ENCODE measurements at regions not wholly inside any gene's neighbourhood (a gene's known extent, or its start where the extent isn't known, plus 50 kb on each side); places are given as distances from the start of the nearest gene placed in this dataset.

GRCh38 chr13:31444266-31444856 lies 244.6 kb downstream of the B3GLCT start:
- Mint-ChIP-seq H3K27me3 (peaks cover 6 to 11% of the 10 kb centered on the region in 2 donors), H3K27ac (no peak overlapping the region), H3K9me3 (no peaks in the 10 kb centered on the region), H3K4me3 (no peak overlapping the region), H3K36me3 (no peaks in the 10 kb centered on the region), H3K4me1 (no peaks in the 10 kb centered on the region)
- H3K27ac ChIP-seq (ENCODE audit: low read depth, low read length), result no peak overlapping the region
- ChIA-PET CTCF (no interaction called here), POLR2A (no interaction called here)
- H3K27me3 ChIP-seq (ENCODE audit: insufficient read depth, low read length, poor library complexity, severe bottlenecking), result no peaks in the 10 kb centered on the region
- no peak for DNase-seq
- no peaks in the 10 kb centered on the region for H3K4me1 ChIP-seq (ENCODE audit: insufficient read depth, low read length)
- no peaks in the 10 kb centered on the region for H3K9me3 ChIP-seq (ENCODE audit: low read length)
- H3K36me3 ChIP-seq (ENCODE audit: insufficient read depth, low read length), result no peaks in the 10 kb centered on the region
- no peak overlapping the region for H3K4me3 ChIP-seq (ENCODE audit: low read length)

DNA sequence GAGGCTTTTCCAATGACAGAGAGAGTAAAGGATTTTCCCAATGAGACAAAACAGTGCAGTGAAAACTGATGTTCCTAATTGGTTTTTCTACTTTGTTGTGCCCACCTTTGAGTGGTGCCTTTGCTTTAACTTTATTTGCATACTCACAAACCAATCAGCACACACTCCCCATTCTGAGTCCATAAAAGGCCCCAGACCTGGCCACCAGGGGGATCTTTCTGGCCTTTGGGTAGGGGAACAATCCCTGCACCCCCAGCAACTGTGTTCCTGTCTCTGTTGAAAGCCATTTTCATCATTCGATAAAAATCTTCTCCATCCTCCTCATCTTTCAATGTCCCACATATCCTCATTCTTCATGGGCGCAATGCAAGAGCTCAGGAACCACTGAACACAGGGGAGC lies 252.8 kb downstream of the B3GLCT start:
- H3K36me3 Mint-ChIP-seq, result no peaks in the 10 kb centered on the region
- Histone ChIP-seq H3K4me1 (ENCODE audit: insufficient read depth, low read length) (no peaks in the 10 kb centered on the region), H3K36me3 (ENCODE audit: insufficient read depth, low read length) (no peaks in the 10 kb centered on the region), H3K4me3 (ENCODE audit: low read length) (no peak overlapping the region), H3K27me3 (ENCODE audit: insufficient read depth, low read length, poor library complexity, severe bottlenecking) (no peaks in the 10 kb centered on the region), H3K27ac (ENCODE audit: low read depth, low read length) (no peak overlapping the region), H3K9me3 (ENCODE audit: low read length) (no peaks in the 10 kb centered on the region)
- H3K9me3 Mint-ChIP-seq, result no peaks in the 10 kb centered on the region
- H3K4me3 Mint-ChIP-seq, result no peak overlapping the region
- H3K27ac Mint-ChIP-seq, result no peak overlapping the region
- H3K4me1 Mint-ChIP-seq, result no peaks in the 10 kb centered on the region
- H3K27me3 Mint-ChIP-seq, result peaks cover 11 to 15% of the 10 kb centered on the region in 2 donors
- ChIA-PET POLR2A (no interaction called here), CTCF (no interaction called here)
- no peak for DNase-seq

DNA sequence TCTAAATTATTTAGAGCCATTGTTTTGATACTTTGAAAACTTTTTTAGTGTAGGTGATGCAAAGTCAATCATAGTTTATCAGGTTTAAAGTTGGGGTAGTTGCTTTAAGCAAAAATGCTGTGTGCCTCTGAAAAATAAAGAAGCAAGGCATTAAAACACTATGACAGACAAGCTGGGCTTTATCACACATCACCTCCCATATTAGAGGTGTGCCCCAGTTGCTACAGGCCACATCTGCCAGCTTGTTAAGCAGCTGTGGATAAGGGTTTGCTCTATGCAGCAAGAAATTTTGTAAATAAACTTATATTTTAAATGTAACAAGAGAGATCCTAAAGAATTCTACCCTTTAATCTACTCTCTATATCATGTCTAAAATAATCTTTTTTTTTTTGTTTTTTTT lies 255.8 kb downstream of the B3GLCT start:
- peaks cover 9 to 15% of the 10 kb centered on the region in 2 donors for H3K27me3 Mint-ChIP-seq
- no peaks in the 10 kb centered on the region for H3K9me3 ChIP-seq (ENCODE audit: low read length)
- H3K27me3 ChIP-seq (ENCODE audit: insufficient read depth, low read length, poor library complexity, severe bottlenecking), result no peaks in the 10 kb centered on the region
- H3K36me3 ChIP-seq (ENCODE audit: insufficient read depth, low read length), result no peaks in the 10 kb centered on the region
- no peak overlapping the region for H3K4me3 Mint-ChIP-seq
- no peak overlapping the region for H3K27ac Mint-ChIP-seq
- ChIA-PET CTCF (no interaction called here), POLR2A (no interaction called here)
- DNase-seq, result no peak
- no peaks in the 10 kb centered on the region for H3K4me1 ChIP-seq (ENCODE audit: insufficient read depth, low read length)
- H3K36me3 Mint-ChIP-seq, result no peaks in the 10 kb centered on the region
- no peak overlapping the region for H3K4me3 ChIP-seq (ENCODE audit: low read length)
- H3K9me3 Mint-ChIP-seq, result peaks cover 0 to 5% (median 0%) of the 10 kb centered on the region in 5 donors
- no peaks in the 10 kb centered on the region for H3K4me1 Mint-ChIP-seq
- no peak overlapping the region for H3K27ac ChIP-seq (ENCODE audit: low read depth, low read length)

DNA sequence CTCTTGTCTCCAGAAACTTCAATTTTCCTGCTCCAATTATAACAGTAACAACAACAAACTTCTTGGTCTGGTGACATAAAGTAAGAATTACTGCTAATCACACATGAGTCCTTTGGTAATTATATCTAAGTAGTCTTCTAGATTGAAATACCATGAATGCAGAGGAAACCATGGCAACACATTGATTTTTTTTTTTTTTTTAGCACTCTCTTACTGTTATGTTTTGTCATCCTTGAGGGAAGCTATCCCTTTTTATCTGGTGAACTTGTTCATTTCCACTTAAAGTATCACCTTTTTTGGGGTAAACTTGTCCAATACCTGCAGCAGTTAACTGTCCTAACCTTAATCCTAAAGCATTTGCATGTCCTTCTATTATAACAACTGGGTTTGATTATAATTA lies 256.3 kb downstream of the B3GLCT start:
- Mint-ChIP-seq H3K9me3 (peaks cover 0 to 5% (median 0%) of the 10 kb centered on the region in 5 donors), H3K27me3 (peaks cover 7 to 15% of the 10 kb centered on the region in 2 donors), H3K36me3 (no peaks in the 10 kb centered on the region), H3K27ac (no peak overlapping the region), H3K4me3 (no peak overlapping the region), H3K4me1 (no peaks in the 10 kb centered on the region)
- Histone ChIP-seq H3K27me3 (ENCODE audit: insufficient read depth, low read length, poor library complexity, severe bottlenecking) (no peaks in the 10 kb centered on the region), H3K36me3 (ENCODE audit: insufficient read depth, low read length) (no peaks in the 10 kb centered on the region), H3K4me3 (ENCODE audit: low read length) (no peak overlapping the region), H3K9me3 (ENCODE audit: low read length) (no peaks in the 10 kb centered on the region), H3K27ac (ENCODE audit: low read depth, low read length) (no peak overlapping the region), H3K4me1 (ENCODE audit: insufficient read depth, low read length) (no peaks in the 10 kb centered on the region)
- ChIA-PET POLR2A (no interaction called here), CTCF (no interaction called here)
- DNase-seq, result no peak

- H3K4me1 ChIP-seq (ENCODE audit: insufficient read depth, low read length), result no peaks in the 10 kb centered on the region
- no peak overlapping the region for H3K4me3 ChIP-seq (ENCODE audit: low read length)
- no peaks in the 10 kb centered on the region for H3K4me1 Mint-ChIP-seq
- H3K9me3 ChIP-seq (ENCODE audit: low read length), result no peaks in the 10 kb centered on the region
- no peaks in the 10 kb centered on the region for H3K36me3 ChIP-seq (ENCODE audit: insufficient read depth, low read length)
- no peak overlapping the region for H3K4me3 Mint-ChIP-seq
- ChIA-PET CTCF (no interaction called here), POLR2A (no interaction called here)
- H3K27me3 Mint-ChIP-seq, result peaks cover 0 to 2% of the 10 kb centered on the region in 2 donors
- DNase-seq, result no peak
- peaks cover 0 to 5% (median 0%) of the 10 kb centered on the region in 5 donors for H3K9me3 Mint-ChIP-seq
- no peak overlapping the region for H3K27ac ChIP-seq (ENCODE audit: low read depth, low read length)
- H3K27ac Mint-ChIP-seq, result no peak overlapping the region
- H3K27me3 ChIP-seq (ENCODE audit: insufficient read depth, low read length, poor library complexity, severe bottlenecking), result no peaks in the 10 kb centered on the region
- H3K36me3 Mint-ChIP-seq, result no peaks in the 10 kb centered on the region
Observed at GRCh38 chr13:31460061-31460460, 260.3 kb downstream of the B3GLCT start.

DNA sequence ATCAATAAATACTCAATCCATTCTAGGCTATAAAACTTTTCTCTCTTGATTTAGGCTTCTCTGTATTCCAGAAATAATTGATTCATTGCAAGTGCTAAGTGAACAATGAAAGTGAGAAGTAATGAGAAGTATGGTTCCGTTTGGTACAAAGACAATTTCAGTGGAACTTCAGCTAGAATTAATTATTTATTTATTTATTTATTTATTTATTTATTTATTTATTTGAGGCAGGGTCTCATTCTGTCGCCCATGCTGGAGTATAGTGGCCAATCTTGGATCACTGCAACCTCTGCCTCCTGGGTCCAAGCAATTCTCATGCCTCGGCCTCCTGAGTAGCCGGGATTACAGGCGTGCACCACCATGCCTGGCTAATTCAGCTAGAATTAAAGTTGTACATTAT lies 262.1 kb downstream of the B3GLCT start:
- Mint-ChIP-seq H3K27me3 (peaks cover 0 to 2% of the 10 kb centered on the region in 2 donors), H3K4me3 (no peak overlapping the region), H3K36me3 (no peaks in the 10 kb centered on the region), H3K4me1 (no peaks in the 10 kb centered on the region), H3K27ac (no peak overlapping the region), H3K9me3 (peaks cover 0 to 5% (median 0%) of the 10 kb centered on the region in 5 donors)
- DNase-seq, result no peak
- POLR2A ChIA-PET, result no interaction called here
- H3K4me3 ChIP-seq (ENCODE audit: low read length), result no peak overlapping the region
- H3K36me3 ChIP-seq (ENCODE audit: insufficient read depth, low read length), result no peaks in the 10 kb centered on the region
- H3K4me1 ChIP-seq (ENCODE audit: insufficient read depth, low read length), result no peaks in the 10 kb centered on the region
- no peaks in the 10 kb centered on the region for H3K9me3 ChIP-seq (ENCODE audit: low read length)
- no peak overlapping the region for H3K27ac ChIP-seq (ENCODE audit: low read depth, low read length)
- CTCF ChIA-PET, result no interaction called here
- H3K27me3 ChIP-seq (ENCODE audit: insufficient read depth, low read length, poor library complexity, severe bottlenecking), result no peaks in the 10 kb centered on the region

DNA sequence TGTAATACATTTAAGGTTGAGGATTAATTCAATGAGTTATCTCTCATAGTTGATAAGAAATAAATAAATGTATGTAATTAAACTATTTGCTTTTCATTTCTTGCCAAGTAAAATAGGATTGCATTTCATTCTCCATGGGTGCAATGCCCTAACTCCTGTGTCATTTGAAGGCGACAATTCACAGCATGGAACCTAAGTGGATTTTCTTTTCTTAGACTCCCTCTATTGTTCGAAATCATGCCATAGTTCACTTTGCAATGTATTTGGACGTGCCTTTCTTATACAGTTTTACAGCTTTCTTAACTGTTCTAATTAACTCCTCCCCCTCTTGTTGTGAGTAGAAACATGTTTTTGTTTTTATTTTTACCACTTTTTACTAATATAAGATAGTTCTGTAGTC lies 263.0 kb downstream of the B3GLCT start:
- H3K9me3 Mint-ChIP-seq, result peaks cover 0 to 5% (median 2%) of the 10 kb centered on the region in 5 donors
- no peak overlapping the region for H3K27ac ChIP-seq (ENCODE audit: low read depth, low read length)
- H3K27me3 Mint-ChIP-seq, result peaks cover 0 to 2% of the 10 kb centered on the region in 2 donors
- no peaks in the 10 kb centered on the region for H3K36me3 Mint-ChIP-seq
- CTCF ChIA-PET, result no interaction called here
- H3K4me1 Mint-ChIP-seq, result no peaks in the 10 kb centered on the region
- POLR2A ChIA-PET, result no interaction called here
- H3K27me3 ChIP-seq (ENCODE audit: insufficient read depth, low read length, poor library complexity, severe bottlenecking), result no peaks in the 10 kb centered on the region
- no peak overlapping the region for H3K4me3 Mint-ChIP-seq
- H3K4me1 ChIP-seq (ENCODE audit: insufficient read depth, low read length), result no peaks in the 10 kb centered on the region
- H3K9me3 ChIP-seq (ENCODE audit: low read length), result no peaks in the 10 kb centered on the region
- H3K36me3 ChIP-seq (ENCODE audit: insufficient read depth, low read length), result no peaks in the 10 kb centered on the region
- DNase-seq, result no peak
- no peak overlapping the region for H3K27ac Mint-ChIP-seq
- no peak overlapping the region for H3K4me3 ChIP-seq (ENCODE audit: low read length)

GRCh38 chr13:31468114-31468902 lies 268.5 kb downstream of the B3GLCT start:
- Histone ChIP-seq H3K9me3 (ENCODE audit: low read length) (no peaks in the 10 kb centered on the region), H3K4me1 (ENCODE audit: insufficient read depth, low read length) (no peaks in the 10 kb centered on the region), H3K36me3 (ENCODE audit: insufficient read depth, low read length) (no peaks in the 10 kb centered on the region), H3K4me3 (ENCODE audit: low read length) (no peak overlapping the region), H3K27me3 (ENCODE audit: insufficient read depth, low read length, poor library complexity, severe bottlenecking) (no peaks in the 10 kb centered on the region), H3K27ac (ENCODE audit: low read depth, low read length) (no peak overlapping the region)
- H3K36me3 Mint-ChIP-seq, result no peaks in the 10 kb centered on the region
- H3K4me1 Mint-ChIP-seq, result no peaks in the 10 kb centered on the region
- H3K27me3 Mint-ChIP-seq, result peaks cover 0 to 2% of the 10 kb centered on the region in 2 donors
- CTCF ChIA-PET, result no interaction called here
- peaks cover 0 to 2% (median 0%) of the 10 kb centered on the region in 5 donors for H3K9me3 Mint-ChIP-seq
- H3K27ac Mint-ChIP-seq, result no peak overlapping the region
- no peak for DNase-seq
- H3K4me3 Mint-ChIP-seq, result no peak overlapping the region
- POLR2A ChIA-PET, result no interaction called here

Measured in CD8-positive, alpha-beta memory T cell (primary cell).